ENCODE measurements at regions not wholly inside any gene's neighbourhood (a gene's known extent, or its start where the extent isn't known, plus 50 kb on each side); places are given as distances from the start of the nearest gene placed in this dataset.

DNA sequence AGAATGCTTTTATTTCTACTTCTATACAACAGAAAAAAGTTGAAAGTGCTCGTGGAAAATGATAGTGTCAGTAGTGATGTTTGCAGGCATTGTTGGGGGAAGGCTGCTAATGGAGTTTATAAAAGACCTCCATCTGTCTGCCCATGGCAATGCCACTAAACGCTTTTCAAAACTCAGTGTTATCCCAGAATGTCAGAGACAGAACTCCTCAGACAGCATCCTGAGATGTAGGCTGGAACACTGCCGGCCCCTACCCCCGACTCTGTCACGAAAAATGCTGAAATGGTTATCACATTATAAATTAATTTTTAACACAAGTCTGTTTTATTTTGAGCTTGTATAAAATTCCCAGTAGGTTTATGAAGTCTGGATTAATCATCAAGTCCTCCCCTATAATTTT is 128.9 kb downstream of the HS3ST1 start:
- ChIA-PET CTCF (no interaction called here), POLR2A (no interaction called here)
- Mint-ChIP-seq H3K4me3 (no peak overlapping the region), H3K27ac (no peak overlapping the region), H3K9me3 (no peaks in the 10 kb centered on the region), H3K27me3 (peaks cover 5% of the 10 kb centered on the region), H3K4me1 (ENCODE audit: low read depth) (no peaks in the 10 kb centered on the region), H3K36me3 (no peaks in the 10 kb centered on the region)
- DNase-seq, result no peak
- intact Hi-C loops (cut with micrococcal nuclease), result no loop called here

DNA sequence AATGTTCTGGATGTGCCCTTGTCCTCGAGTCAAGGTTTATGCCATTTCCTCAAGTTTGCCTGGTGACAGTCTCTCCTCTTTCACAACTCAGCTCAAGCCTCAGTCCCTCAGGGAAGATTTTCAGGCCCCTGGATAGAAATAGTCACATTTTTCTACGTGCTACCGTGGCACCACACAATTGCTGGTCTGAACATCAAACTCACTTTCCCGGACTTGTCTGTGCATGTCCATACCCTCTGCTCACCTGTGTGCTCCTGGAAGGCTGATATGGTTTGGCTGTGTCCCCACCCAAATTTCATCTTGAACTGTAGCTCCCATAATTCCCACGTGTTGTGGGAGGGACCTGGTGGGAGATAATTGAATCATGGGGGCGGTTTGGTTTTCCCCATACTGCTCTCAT is 129.7 kb downstream of the HS3ST1 start:
- no peak for DNase-seq
- Mint-ChIP-seq H3K4me3 (no peak overlapping the region), H3K27me3 (peaks cover 5% of the 10 kb centered on the region), H3K4me1 (ENCODE audit: low read depth) (no peaks in the 10 kb centered on the region), H3K27ac (no peak overlapping the region), H3K36me3 (no peaks in the 10 kb centered on the region), H3K9me3 (no peaks in the 10 kb centered on the region)
- intact Hi-C loops (cut with micrococcal nuclease), result no loop called here
- ChIA-PET CTCF (no interaction called here), POLR2A (no interaction called here)

DNA sequence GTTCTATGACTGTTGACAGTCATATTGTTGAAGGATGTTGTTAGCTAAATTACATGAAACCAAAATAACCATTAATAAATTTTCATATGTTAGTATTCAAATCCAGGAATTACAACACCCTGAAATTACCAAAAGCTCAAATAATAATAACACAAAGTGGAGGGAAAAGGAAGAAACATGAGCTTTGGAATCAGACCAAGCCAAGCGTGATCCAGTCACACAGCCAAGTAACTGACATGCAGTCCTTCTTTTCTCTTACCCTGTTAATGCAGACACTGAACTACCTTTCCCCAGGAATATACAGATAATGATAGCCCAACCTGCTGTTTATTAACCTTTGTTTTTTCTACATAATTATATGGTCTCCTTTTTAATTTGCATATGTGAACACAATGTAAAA is 130.2 kb downstream of the HS3ST1 start:
- CTCF ChIA-PET, result no interaction called here
- Mint-ChIP-seq H3K27me3 (peaks cover 3% of the 10 kb centered on the region), H3K9me3 (no peaks in the 10 kb centered on the region), H3K4me3 (no peak overlapping the region), H3K36me3 (no peaks in the 10 kb centered on the region), H3K27ac (no peak overlapping the region), H3K4me1 (ENCODE audit: low read depth) (no peaks in the 10 kb centered on the region)
- intact Hi-C loops (cut with micrococcal nuclease), result no loop called here
- no peak for DNase-seq
- POLR2A ChIA-PET, result no interaction called here

DNA sequence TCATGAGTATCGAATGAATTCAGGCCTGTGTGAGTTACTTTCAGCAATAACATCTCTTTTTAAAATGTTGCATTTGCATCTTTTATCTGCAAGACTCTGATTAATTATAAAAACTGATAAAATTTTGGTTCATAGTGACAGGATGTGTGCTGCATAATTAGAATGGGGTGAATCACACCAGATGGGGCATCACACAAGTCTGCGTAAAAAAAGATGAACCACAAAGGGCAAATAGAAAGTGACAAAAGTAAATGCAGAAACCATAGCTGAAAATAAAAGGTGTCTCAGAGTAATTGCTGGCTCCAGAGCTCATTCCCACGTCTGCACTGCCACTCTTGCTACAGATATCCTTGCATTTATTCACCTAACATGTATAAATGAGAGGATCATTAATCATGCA is 131.1 kb downstream of the HS3ST1 start:
- H3K9me3 Mint-ChIP-seq, result no peaks in the 10 kb centered on the region
- peaks cover under 1% of the 10 kb centered on the region for H3K27me3 Mint-ChIP-seq
- ChIA-PET POLR2A (no interaction called here), CTCF (no interaction called here)
- H3K4me1 Mint-ChIP-seq (ENCODE audit: low read depth), result no peaks in the 10 kb centered on the region
- DNase-seq, result no peak
- H3K36me3 Mint-ChIP-seq, result no peaks in the 10 kb centered on the region
- no peak overlapping the region for H3K27ac Mint-ChIP-seq
- H3K4me3 Mint-ChIP-seq, result no peak overlapping the region
- intact Hi-C loops (cut with micrococcal nuclease), result no loop called here

DNA sequence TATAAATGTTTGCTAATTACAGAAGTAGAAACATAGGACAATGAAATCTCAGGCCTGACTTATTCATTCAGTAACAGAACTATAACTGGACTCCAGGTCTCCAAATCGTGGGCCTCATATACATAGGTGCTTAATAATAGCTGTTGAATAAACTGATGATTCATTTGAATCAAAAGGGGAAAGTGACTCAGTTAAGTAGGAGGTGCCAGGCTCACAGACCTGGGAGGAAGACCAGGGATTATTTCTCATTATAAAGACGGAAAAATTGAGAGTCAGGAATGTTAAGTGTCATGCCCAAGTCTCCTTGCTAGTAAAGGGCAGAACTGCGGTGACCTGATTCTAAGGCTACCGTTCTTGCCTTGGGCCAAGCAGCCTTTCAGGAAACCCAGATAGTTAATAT is 131.5 kb downstream of the HS3ST1 start:
- ChIA-PET CTCF (no interaction called here), POLR2A (no interaction called here)
- Mint-ChIP-seq H3K27ac (no peak overlapping the region), H3K36me3 (no peaks in the 10 kb centered on the region), H3K27me3 (no peaks in the 10 kb centered on the region), H3K4me3 (no peak overlapping the region), H3K9me3 (no peaks in the 10 kb centered on the region), H3K4me1 (ENCODE audit: low read depth) (no peaks in the 10 kb centered on the region)
- intact Hi-C loops (cut with micrococcal nuclease), result no loop called here
- DNase-seq, result no peak

DNA sequence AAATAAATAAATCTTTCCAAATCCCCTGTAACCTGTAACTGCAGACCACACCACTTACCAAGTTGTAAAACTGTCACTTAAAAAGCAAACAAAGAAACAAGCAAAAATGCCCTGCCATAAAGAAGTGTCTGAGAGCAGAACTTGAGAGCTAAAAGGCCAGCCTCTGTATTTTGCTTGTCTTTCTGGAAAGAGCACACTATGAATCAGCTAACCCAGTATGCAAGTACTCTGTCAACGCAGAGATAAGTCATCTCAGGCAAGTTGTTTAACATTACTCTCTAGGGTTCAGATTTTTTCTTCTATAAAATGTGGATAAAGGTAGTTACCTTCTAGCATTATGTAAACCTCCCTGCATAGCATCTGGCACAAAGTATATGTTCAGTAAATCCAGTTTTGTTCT is 134.8 kb downstream of the HS3ST1 start:
- CTCF ChIA-PET, result no interaction called here
- DNase-seq, result no peak
- no peak overlapping the region for H3K4me3 Mint-ChIP-seq
- POLR2A ChIA-PET, result no interaction called here
- H3K27me3 Mint-ChIP-seq, result no peaks in the 10 kb centered on the region
- intact Hi-C loops (cut with micrococcal nuclease), result no loop called here
- H3K36me3 Mint-ChIP-seq, result no peaks in the 10 kb centered on the region
- no peaks in the 10 kb centered on the region for H3K4me1 Mint-ChIP-seq (ENCODE audit: low read depth)
- no peak overlapping the region for H3K27ac Mint-ChIP-seq
- no peaks in the 10 kb centered on the region for H3K9me3 Mint-ChIP-seq

DNA sequence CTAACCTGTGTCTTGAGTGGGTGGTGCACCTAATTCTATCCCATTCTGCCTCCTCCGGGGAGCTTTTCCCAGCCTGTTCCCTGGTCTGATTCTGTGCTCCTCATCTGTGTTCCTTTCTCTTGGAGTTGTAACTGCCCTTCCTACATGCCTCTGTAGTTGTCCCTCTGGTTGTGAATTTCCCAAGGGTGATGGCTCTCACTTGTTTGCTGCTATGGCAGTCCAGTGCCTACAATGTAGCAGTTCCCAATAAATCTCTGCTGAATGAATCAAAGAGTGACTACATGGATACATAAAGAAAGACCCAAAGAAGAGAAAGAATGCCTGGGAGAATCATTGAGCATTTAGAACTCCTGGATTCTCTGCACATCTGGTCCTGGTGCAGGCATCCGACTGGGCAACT is 141.6 kb downstream of the HS3ST1 start:
- CTCF ChIA-PET, result no interaction called here
- Mint-ChIP-seq H3K27me3 (no peaks in the 10 kb centered on the region), H3K4me1 (ENCODE audit: low read depth) (no peaks in the 10 kb centered on the region), H3K27ac (no peak overlapping the region), H3K9me3 (peaks cover 9% of the 10 kb centered on the region), H3K4me3 (no peak overlapping the region), H3K36me3 (no peaks in the 10 kb centered on the region)
- POLR2A ChIA-PET, result no interaction called here
- intact Hi-C loops (cut with micrococcal nuclease), result no loop called here
- DNase-seq, result no peak

DNA sequence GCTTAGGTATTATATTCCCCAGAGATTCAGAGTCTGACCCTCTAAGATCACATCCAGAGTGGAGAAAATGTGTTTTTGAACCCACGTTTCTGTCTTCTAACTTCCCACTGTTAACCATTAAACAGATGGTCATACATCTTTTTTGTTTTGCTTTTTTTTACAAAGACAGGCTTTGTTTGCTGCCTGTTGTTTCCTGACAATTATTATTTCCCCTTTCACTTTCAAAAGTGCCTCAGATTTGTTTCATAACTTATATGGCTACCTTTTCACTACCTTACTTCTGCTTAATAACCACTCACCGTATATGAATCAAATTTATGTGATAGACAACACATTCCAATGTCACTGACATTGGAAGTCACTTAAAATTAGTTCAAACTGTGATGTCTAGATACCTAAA is 142.2 kb downstream of the HS3ST1 start:
- DNase-seq, result no peak
- no peaks in the 10 kb centered on the region for H3K27me3 Mint-ChIP-seq
- no peaks in the 10 kb centered on the region for H3K36me3 Mint-ChIP-seq
- peaks cover 9% of the 10 kb centered on the region for H3K9me3 Mint-ChIP-seq
- no peak overlapping the region for H3K4me3 Mint-ChIP-seq
- H3K27ac Mint-ChIP-seq, result no peak overlapping the region
- H3K4me1 Mint-ChIP-seq (ENCODE audit: low read depth), result no peaks in the 10 kb centered on the region
- ChIA-PET CTCF (no interaction called here), POLR2A (no interaction called here)
- intact Hi-C loops (cut with micrococcal nuclease), result no loop called here

DNA sequence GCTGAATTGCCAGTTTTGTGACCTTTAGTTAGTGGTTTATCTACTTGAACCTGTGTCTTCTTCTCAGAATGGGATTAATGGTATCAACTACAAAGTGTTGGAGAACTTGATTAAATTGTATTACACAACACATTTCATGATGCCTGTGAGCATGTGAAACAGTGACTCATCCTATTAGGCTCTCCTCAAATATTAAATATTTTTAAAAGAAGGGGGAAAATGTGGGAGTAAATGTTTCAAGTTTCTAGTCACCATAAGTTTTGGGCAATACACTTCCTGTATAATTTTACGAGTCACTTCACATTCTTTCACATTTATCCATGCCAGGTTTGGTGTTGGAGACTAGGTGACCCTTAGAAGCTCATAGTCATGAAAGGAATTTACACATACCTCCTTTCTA is 147.0 kb downstream of the HS3ST1 start:
- Mint-ChIP-seq H3K27me3 (peaks cover 1% of the 10 kb centered on the region), H3K9me3 (peaks cover 9% of the 10 kb centered on the region), H3K4me3 (no peak overlapping the region), H3K27ac (no peak overlapping the region), H3K36me3 (no peaks in the 10 kb centered on the region), H3K4me1 (ENCODE audit: low read depth) (no peaks in the 10 kb centered on the region)
- ChIA-PET POLR2A (no interaction called here), CTCF (no interaction called here)
- DNase-seq, result no peak
- intact Hi-C loops (cut with micrococcal nuclease), result no loop called here

DNA sequence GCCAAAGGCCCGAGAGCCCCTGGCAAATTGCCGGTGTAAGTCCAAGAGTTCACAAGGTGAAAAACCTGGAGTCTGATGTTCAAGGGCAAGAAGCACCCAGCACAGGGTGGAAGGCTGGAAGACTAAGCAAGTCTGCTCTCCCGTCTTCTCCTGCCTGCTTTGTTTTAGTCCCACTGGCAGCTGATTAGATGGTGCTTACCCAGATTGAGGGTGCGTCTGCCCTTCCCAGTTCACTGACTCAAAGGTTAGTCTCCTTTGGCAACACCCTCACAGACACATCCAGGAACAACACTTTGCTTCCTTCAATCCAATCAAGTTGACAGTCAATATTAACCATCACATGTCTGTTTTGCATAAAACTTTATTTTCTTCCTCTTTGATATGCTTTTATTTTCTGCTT is 157.4 kb downstream of the HS3ST1 start:
- ChIA-PET CTCF (no interaction called here), POLR2A (no interaction called here)
- no peaks in the 10 kb centered on the region for H3K9me3 Mint-ChIP-seq
- DNase-seq, result no peak
- H3K4me1 Mint-ChIP-seq (ENCODE audit: low read depth), result no peaks in the 10 kb centered on the region
- H3K4me3 Mint-ChIP-seq, result no peak overlapping the region
- no peak overlapping the region for H3K27ac Mint-ChIP-seq
- H3K27me3 Mint-ChIP-seq, result peaks cover 2% of the 10 kb centered on the region
- no peaks in the 10 kb centered on the region for H3K36me3 Mint-ChIP-seq
- intact Hi-C loops (cut with micrococcal nuclease), result no loop called here

DNA sequence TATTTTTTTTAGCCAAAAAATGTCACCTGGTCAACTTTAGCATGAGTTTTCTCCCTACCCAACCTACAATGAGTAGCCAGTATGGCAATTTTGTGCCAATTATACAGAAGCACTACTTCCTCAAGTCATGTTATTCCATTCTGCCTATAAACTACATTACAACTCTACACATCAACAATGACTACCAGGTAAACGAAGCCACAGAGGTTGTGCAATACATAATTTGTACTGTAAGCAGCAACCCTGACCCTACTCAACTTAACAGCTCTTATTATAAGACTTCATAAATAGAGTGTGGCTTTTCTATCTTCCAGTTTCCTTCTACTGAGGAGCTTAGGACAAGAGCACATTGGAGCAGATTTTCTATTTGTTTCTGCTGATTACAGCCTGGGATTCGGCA is 160.5 kb downstream of the HS3ST1 start:
- H3K27ac Mint-ChIP-seq, result no peak overlapping the region
- no peak overlapping the region for H3K4me3 Mint-ChIP-seq
- CTCF ChIA-PET, result no interaction called here
- POLR2A ChIA-PET, result no interaction called here
- no peaks in the 10 kb centered on the region for H3K9me3 Mint-ChIP-seq
- H3K36me3 Mint-ChIP-seq, result no peaks in the 10 kb centered on the region
- DNase-seq, result no peak
- H3K4me1 Mint-ChIP-seq (ENCODE audit: low read depth), result no peaks in the 10 kb centered on the region
- intact Hi-C loops (cut with micrococcal nuclease), result no loop called here
- peaks cover 4% of the 10 kb centered on the region for H3K27me3 Mint-ChIP-seq

DNA sequence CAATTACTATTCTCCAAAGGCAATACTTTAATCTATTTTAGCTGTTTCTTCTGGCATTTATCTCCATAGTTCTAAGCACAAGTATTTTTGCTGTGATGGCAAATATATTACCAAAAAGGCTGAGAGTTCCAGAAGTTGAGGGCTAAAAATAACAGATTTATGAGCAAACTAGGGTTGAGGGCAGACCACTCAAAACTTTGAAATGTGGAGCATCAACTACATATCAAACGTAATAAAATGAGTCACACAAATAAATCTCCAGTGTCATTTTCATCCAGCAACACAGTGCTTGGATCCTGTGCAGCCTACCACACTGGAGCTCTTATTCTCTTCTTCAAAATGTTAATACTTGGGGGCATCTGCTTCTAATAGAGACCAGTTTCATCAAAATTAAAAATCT is 163.9 kb downstream of the HS3ST1 start:
- H3K27me3 Mint-ChIP-seq, result peaks cover 2% of the 10 kb centered on the region
- no peaks in the 10 kb centered on the region for H3K36me3 Mint-ChIP-seq
- DNase-seq, result no peak
- H3K27ac Mint-ChIP-seq, result no peak overlapping the region
- intact Hi-C loops (cut with micrococcal nuclease), result no loop called here
- no peaks in the 10 kb centered on the region for H3K9me3 Mint-ChIP-seq
- H3K4me3 Mint-ChIP-seq, result no peak overlapping the region
- ChIA-PET CTCF (no interaction called here), POLR2A (no interaction called here)
- H3K4me1 Mint-ChIP-seq (ENCODE audit: low read depth), result no peaks in the 10 kb centered on the region

DNA sequence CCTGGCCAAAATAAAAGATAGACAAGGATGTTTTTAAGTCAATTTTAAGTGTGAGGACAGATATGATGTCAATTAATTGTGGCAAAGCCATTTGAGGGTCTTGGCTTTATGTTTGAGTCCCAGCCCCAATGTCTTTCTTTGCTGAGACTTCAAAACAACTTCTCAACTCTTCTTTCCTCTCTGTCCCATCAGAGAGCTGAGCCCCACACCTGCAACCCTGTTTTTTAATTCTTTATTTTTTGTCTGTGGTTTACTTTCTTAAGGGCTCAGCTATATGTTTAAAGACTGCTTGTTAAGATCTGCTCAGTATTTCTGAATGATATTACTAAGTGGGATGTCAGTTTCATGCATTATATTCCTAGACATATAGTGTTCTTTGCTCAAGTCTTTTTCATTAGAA is 164.3 kb downstream of the HS3ST1 start:
- ChIA-PET POLR2A (no interaction called here), CTCF (no interaction called here)
- intact Hi-C loops (cut with micrococcal nuclease), result no loop called here
- no peak for DNase-seq
- Mint-ChIP-seq H3K9me3 (no peaks in the 10 kb centered on the region), H3K4me3 (no peak overlapping the region), H3K27me3 (peaks cover 2% of the 10 kb centered on the region), H3K4me1 (ENCODE audit: low read depth) (no peaks in the 10 kb centered on the region), H3K36me3 (no peaks in the 10 kb centered on the region), H3K27ac (no peak overlapping the region)

DNA sequence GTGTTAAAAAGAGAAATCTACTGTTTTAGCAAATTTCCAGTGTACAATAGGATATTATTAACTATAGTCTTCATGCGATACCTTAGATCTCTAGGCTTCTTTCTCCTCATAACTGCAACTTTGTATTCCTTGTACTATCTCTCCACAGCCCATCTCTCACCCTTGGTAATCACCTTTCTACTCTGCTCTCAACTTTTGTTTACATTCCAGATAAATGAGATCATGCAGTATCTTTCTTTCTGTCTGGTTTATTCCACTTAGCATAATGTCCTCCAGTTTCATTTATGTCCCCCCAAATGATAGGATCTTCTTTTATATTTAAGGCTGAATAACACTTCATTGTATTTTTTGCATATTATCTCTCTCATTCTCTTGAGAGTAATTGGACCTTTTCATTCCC is 165.5 kb downstream of the HS3ST1 start:
- Mint-ChIP-seq H3K27ac (no peak overlapping the region), H3K4me3 (no peak overlapping the region), H3K27me3 (peaks cover 2% of the 10 kb centered on the region), H3K36me3 (no peaks in the 10 kb centered on the region), H3K9me3 (no peaks in the 10 kb centered on the region), H3K4me1 (ENCODE audit: low read depth) (no peaks in the 10 kb centered on the region)
- intact Hi-C loops (cut with micrococcal nuclease), result no loop called here
- POLR2A ChIA-PET, result interaction anchor here (0.6 kb wide), 1 partner anchor 14 kb away, joined by 3 read pairs; no protein-coding TSS in a partner anchor
- CTCF ChIA-PET, result no interaction called here
- no peak for DNase-seq
